A549 (cell line): ENCODE measurements at regions not wholly inside any gene's neighbourhood (a gene's known extent, or its start where the extent isn't known, plus 50 kb on each side); places are given as distances from the start of the nearest gene placed in this dataset.

ENCODE experiments used
- ATAC-seq, 2 experiments: fragments of 200-7000 bp in 1 of 2; fragments of >200 bp in 1 of 2; cut with Nextera tagmentation in 1 of 2; cut with Tn5 transposase in 1 of 2; 3 replicates each; pipeline versions ENCODE4 v1.8.0 to v1.9.1; 2018 to 2020; ENCODE audit warnings: mild to moderate bottlenecking in 1 of 2, moderate library complexity in 1 of 2
- CTCF ChIA-PET: fragments of 300-600 bp; sonication (Branson Sonifier 250); formaldehyde crosslinking; extraction: SDS; loops from one replicate; lab custom pipeline; 2021; ENCODE audit warnings: antibody characterized with exemption, inconsistent platforms; lab: Yijun Ruan, JAX
- POLR2A ChIA-PET: fragments of 350-600 bp; formaldehyde crosslinking; extraction: SDS; loops from one replicate; lab custom pipeline; 2021; ENCODE audit warnings: antibody characterized with exemption, inconsistent platforms; lab: Yijun Ruan, JAX
- DNase-seq, 2 experiments: peaks; one replicate each; pipeline versions ENCODE4 v3.0.0 to v3.0.0-alpha.2; 2011 to 2016; ENCODE audit warnings: low read depth in 1 of 2, low spot score in 1 of 2
- FAIRE-seq: peaks from 2 replicates; lab custom pipeline; 2011; peaks lifted over from hg19 to GRCh38; lab: Jason Lieb, UNC
- H3K27ac ChIP-seq, 2 experiments: fragments of >200 bp; sonication (Bioruptor Twin); formaldehyde crosslinking; 3 replicates each; pipeline ENCODE4 v1.5.1; 2016 to 2017
- H3K4me1 ChIP-seq: fragments of >200 bp; sonication (Bioruptor Twin); formaldehyde crosslinking; 3 replicates; pipeline ENCODE4 v1.6.1; 2016
- H3K4me2 ChIP-seq: fragments of >200 bp; sonication (Bioruptor Twin); formaldehyde crosslinking; 3 replicates; pipeline ENCODE4 v1.6.1; 2016
- H3K4me3 ChIP-seq: fragments of >200 bp; sonication (Bioruptor Twin); formaldehyde crosslinking; 3 replicates; pipeline ENCODE4 v1.5.1; 2016
- H3K9me3 ChIP-seq: fragments of >200 bp; sonication (Bioruptor Twin); formaldehyde crosslinking; 3 replicates; pipeline ENCODE4 v1.6.1; 2016
- BHLHE40 ChIP-seq: IDR thresholded peaks from 2 replicates; pipeline ENCODE4 v1.6.1; 2012; ENCODE audit warnings: low read depth, low read length, inconsistent platforms
- CTCF ChIP-seq: fragments of >200 bp; sonication (Bioruptor Twin); formaldehyde crosslinking; IDR thresholded peaks from 3 replicates; pipeline ENCODE4 v1.5.1; 2016
- E2F6 ChIP-seq: IDR thresholded peaks from 2 replicates; pipeline ENCODE4 v1.6.1; 2012; ENCODE audit warnings: low read depth, borderline replicate concordance
- EHF ChIP-seq: fragments of 250-450 bp; sonication (Bioruptor Pico); IDR thresholded peaks from 2 replicates; pipeline ENCODE4 v1.5.0; 2020; ENCODE audit warnings: mild to moderate bottlenecking
- EHMT2 ChIP-seq: fragments of 200-600 bp; sonication (generic); IDR thresholded peaks from 2 replicates; pipeline ENCODE4 v1.6.1; 2016; ENCODE audit warnings: antibody characterized with exemption, low read depth, mild to moderate bottlenecking, moderate library complexity
- EP300 ChIP-seq, 2 experiments: fragments of >200 bp; sonication (Bioruptor Twin); formaldehyde crosslinking; IDR thresholded peaks; 2 replicates in 1 of 2; 3 replicates in 1 of 2; pipeline ENCODE4 v1.6.1; 2016 to 2017
- FOSL2 ChIP-seq, 2 experiments: fragments of 450-650 bp in 1 of 2; fragments of >200 bp in 1 of 2; sonication (Bioruptor Twin) in 1 of 2; formaldehyde crosslinking; IDR thresholded peaks; 2 replicates each; pipeline versions ENCODE4 v1.5.0 to v1.6.1; 2016 to 2020; ENCODE audit warnings: mild to moderate bottlenecking in 1 of 2, moderate library complexity in 1 of 2
- FOXS1 ChIP-seq: fragments of 250-450 bp; sonication (Bioruptor Pico); IDR thresholded peaks from 2 replicates; pipeline ENCODE4 v1.5.0; 2020; ENCODE audit warnings: mild to moderate bottlenecking, moderate library complexity
- HDAC2 ChIP-seq: fragments of 200-600 bp; sonication (generic); IDR thresholded peaks from 2 replicates; pipeline ENCODE4 v1.6.1; 2016
- HMGXB4 ChIP-seq: fragments of 250-450 bp; sonication (Bioruptor Pico); IDR thresholded peaks from 2 replicates; pipeline ENCODE4 v1.5.0; 2021; ENCODE audit warnings: mild to moderate bottlenecking, moderate library complexity, borderline replicate concordance
- HOXB13 ChIP-seq: fragments of 250-450 bp; sonication (Bioruptor Pico); IDR thresholded peaks from 2 replicates; pipeline ENCODE4 v1.5.0; 2020; ENCODE audit warnings: low read depth, mild to moderate bottlenecking, moderate library complexity
- KDM5A ChIP-seq: fragments of 200-600 bp; sonication (generic); IDR thresholded peaks from 2 replicates; pipeline ENCODE4 v1.6.1; 2016; ENCODE audit warnings: antibody characterized with exemption, mild to moderate bottlenecking
- MAFK ChIP-seq: fragments of 450-650 bp; IDR thresholded peaks from 2 replicates; pipeline ENCODE4 v1.6.1; 2014; ENCODE audit not compliant: partially characterized antibody
- MYC ChIP-seq: IDR thresholded peaks from 2 replicates; pipeline ENCODE4 v1.6.1; 2012; ENCODE audit warnings: mild to moderate bottlenecking, inconsistent platforms, low read length, improper control_type of control experiment, borderline replicate concordance
- NPAS2 ChIP-seq: fragments of 250-450 bp; sonication (Bioruptor Pico); IDR thresholded peaks from 2 replicates; pipeline ENCODE4 v1.8.0; 2022; ENCODE audit warnings: mild to moderate bottlenecking, moderate library complexity, borderline replicate concordance
- NR3C1 ChIP-seq: fragments of >200 bp; sonication (Bioruptor Twin); formaldehyde crosslinking; IDR thresholded peaks from 3 replicates; pipeline ENCODE4 v1.6.1; 2017
- PHF8 ChIP-seq: fragments of 200-600 bp; sonication (generic); IDR thresholded peaks from 2 replicates; pipeline ENCODE4 v1.6.1; 2016; ENCODE audit warnings: low read depth, mild to moderate bottlenecking, antibody characterized with exemption, moderate library complexity, borderline replicate concordance
- POLR2A ChIP-seq: IDR thresholded peaks from 2 replicates; pipeline ENCODE4 v1.6.1; 2012; ENCODE audit warnings: mild to moderate bottlenecking, low read length
- RCOR1 ChIP-seq: fragments of 150-350 bp; IDR thresholded peaks from 2 replicates; pipeline ENCODE4 v1.6.1; 2014; ENCODE audit warnings: antibody characterized with exemption, low read length, low read depth
- RNF2 ChIP-seq: fragments of 200-600 bp; sonication (generic); IDR thresholded peaks from 2 replicates; pipeline ENCODE4 v1.6.1; 2016; ENCODE audit warnings: low read depth, mild to moderate bottlenecking, antibody characterized with exemption, moderate library complexity, borderline replicate concordance
- TP53 ChIP-seq: fragments of 250-450 bp; sonication (Bioruptor Pico); IDR thresholded peaks from 2 replicates; pipeline ENCODE4 v1.5.0; 2021; ENCODE audit warnings: mild to moderate bottlenecking, moderate library complexity
- USF2 ChIP-seq: fragments of 450-650 bp; IDR thresholded peaks from 2 replicates; pipeline ENCODE4 v1.6.1; 2014; ENCODE audit warnings: antibody characterized with exemption
- ZC3H11A ChIP-seq: fragments of 450-650 bp; IDR thresholded peaks from 2 replicates; pipeline ENCODE4 v1.6.1; 2014; ENCODE audit warnings: antibody characterized with exemption, mild to moderate bottlenecking
- ZFP36 ChIP-seq: fragments of 450-650 bp; IDR thresholded peaks from 2 replicates; pipeline ENCODE4 v1.6.1; 2014; ENCODE audit warnings: borderline replicate concordance; ENCODE audit not compliant: partially characterized antibody
- WGBS: methylation state at CpG from one replicate; pipeline ENCODE4 v1.1.6; 2017; ENCODE audit errors: missing lambda C conversion rate; 5-methylcytosine and 5-hydroxymethylcytosine counted together
- TF ChIP-seq, protein P1 (sequence below): fragments of >200 bp; sonication (Bioruptor Twin); formaldehyde crosslinking; IDR thresholded peaks from 3 replicates; pipeline ENCODE4 v1.6.1; 2016
- TF ChIP-seq, protein P2 (sequence below): IDR thresholded peaks from 2 replicates; pipeline ENCODE4 v1.6.1; 2012
- TF ChIP-seq, protein P3 (sequence below): IDR thresholded peaks from 2 replicates; pipeline ENCODE4 v1.6.1; 2012

DNA sequence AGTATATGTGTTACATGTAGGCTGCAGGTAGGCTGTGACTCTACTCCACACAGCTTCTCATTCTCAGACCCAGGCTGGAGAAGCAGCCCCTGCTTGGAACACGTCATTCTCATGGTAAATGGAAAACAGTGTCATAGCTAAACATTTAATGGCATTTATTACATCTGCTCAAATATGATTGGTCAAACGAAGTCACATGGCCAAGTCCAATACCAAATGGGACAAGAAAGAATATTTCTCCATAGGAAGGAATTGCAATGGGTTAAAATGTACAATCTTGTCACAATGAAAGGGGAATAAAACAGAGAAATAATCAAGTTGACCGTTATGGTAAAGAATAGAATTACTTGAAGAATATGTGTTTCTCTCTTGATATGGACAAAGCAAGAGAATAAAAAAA, 198.6 kb downstream of the ANAPC10 start:
- ATAC-seq (no peak), FAIRE-seq (no peak)
- CTCF ChIA-PET, result no interaction called here
- TF ChIP-seq CTCF (no peak), HOXB13 (CRISPR knock-in tag) (no peak), PHF8 (no peak), EP300 (IDR thresholded peaks at IDR 0.05) (no peak), NPAS2 (no peak), NR3C1 (no peak), EHF (CRISPR knock-in tag) (no peak), ZC3H11A (no peak), E2F6 (no peak), RCOR1 (no peak), MYC (no peak), FOSL2 (IDR thresholded peaks at IDR 0.05) (no peak), FOSL2 (CRISPR knock-in tag; IDR thresholded peaks at IDR 0.05) (no peak), MAFK (no peak), BHLHE40 (no peak), POLR2A (no peak)
- TF ChIP-seq, protein P1, sequence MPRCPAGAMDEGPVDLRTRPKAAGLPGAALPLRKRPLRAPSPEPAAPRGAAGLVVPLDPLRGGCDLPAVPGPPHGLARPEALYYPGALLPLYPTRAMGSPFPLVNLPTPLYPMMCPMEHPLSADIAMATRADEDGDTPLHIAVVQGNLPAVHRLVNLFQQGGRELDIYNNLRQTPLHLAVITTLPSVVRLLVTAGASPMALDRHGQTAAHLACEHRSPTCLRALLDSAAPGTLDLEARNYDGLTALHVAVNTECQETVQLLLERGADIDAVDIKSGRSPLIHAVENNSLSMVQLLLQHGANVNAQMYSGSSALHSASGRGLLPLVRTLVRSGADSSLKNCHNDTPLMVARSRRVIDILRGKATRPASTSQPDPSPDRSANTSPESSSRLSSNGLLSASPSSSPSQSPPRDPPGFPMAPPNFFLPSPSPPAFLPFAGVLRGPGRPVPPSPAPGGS, result no peak
- TF ChIP-seq, protein P2, sequence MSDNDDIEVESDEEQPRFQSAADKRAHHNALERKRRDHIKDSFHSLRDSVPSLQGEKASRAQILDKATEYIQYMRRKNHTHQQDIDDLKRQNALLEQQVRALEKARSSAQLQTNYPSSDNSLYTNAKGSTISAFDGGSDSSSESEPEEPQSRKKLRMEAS, result no peak
- TF ChIP-seq, protein P3, sequence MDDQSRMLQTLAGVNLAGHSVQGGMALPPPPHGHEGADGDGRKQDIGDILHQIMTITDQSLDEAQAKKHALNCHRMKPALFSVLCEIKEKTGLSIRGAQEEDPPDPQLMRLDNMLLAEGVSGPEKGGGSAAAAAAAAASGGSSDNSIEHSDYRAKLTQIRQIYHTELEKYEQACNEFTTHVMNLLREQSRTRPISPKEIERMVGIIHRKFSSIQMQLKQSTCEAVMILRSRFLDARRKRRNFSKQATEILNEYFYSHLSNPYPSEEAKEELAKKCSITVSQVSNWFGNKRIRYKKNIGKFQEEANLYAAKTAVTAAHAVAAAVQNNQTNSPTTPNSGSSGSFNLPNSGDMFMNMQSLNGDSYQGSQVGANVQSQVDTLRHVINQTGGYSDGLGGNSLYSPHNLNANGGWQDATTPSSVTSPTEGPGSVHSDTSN, result no peak
- TF ChIP-seq, all 56 proteins: peak for 0
- H3K27ac ChIP-seq, result no peak overlapping the region
- no peak overlapping the region for H3K4me3 ChIP-seq
- H3K9me3 ChIP-seq, result no peaks in the 10 kb centered on the region
- WGBS, result 8% methylated on average over 3 of the region's 3 CpGs
- H3K4me2 ChIP-seq, result no peak overlapping the region
- DNase-seq, result no peak
- POLR2A ChIA-PET, result no interaction called here
- H3K4me1 ChIP-seq, result no peaks in the 10 kb centered on the region

DNA sequence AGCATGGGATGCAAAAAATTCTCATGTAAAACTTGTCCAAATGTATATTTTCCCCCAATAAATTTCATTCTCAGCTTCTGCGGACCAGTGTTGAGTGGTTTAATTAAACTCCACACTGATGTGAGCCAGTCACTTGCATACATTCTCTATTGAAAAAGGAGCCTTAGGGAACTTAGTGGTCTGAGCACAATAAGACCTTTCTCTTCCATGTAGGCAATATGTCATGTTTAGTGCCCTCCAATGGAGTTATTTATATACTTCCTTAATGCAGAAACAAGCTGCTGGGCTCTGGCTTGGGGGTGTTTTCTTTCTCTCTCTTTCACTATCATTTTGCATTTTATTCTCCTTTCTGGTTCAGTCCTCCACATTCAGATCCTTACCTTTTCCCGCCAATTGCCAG, 196.9 kb downstream of the ANAPC10 start:
- POLR2A ChIA-PET, result no interaction called here
- H3K9me3 ChIP-seq, result no peaks in the 10 kb centered on the region
- no peak overlapping the region for H3K4me2 ChIP-seq
- 69% methylated on average over 2 of the region's 2 CpGs for WGBS
- no peak for DNase-seq
- H3K27ac ChIP-seq, result no peak overlapping the region
- ATAC-seq, result no peak
- H3K4me1 ChIP-seq, result no peaks in the 10 kb centered on the region
- TF ChIP-seq HMGXB4 (CRISPR knock-in tag), result no peak
- no peak for TF ChIP-seq RCOR1
- no peak for TF ChIP-seq ZFP36
- no peak for TF ChIP-seq RNF2
- TF ChIP-seq POLR2A, result no peak
- TF ChIP-seq KDM5A, result no peak
- TF ChIP-seq FOXS1 (CRISPR knock-in tag), result no peak
- no peak for TF ChIP-seq EHMT2
- TF ChIP-seq TP53 (CRISPR knock-in tag), result no peak
- TF ChIP-seq E2F6, result no peak
- TF ChIP-seq HOXB13 (CRISPR knock-in tag), result no peak
- no peak for TF ChIP-seq HDAC2
- TF ChIP-seq, protein P2, result no peak
- TF ChIP-seq MYC, result no peak
- no peak for TF ChIP-seq USF2
- CTCF ChIA-PET, result no interaction called here
- FAIRE-seq, result no peak
- H3K4me3 ChIP-seq, result no peak overlapping the region
